ENCODE measurements at regions not wholly inside any gene's neighbourhood (a gene's known extent, or its start where the extent isn't known, plus 50 kb on each side); places are given as distances from the start of the nearest gene placed in this dataset.

GRCh38 chr5:43780586-43780985 lies 177.6 kb downstream of the NNT start:
- Histone ChIP-seq H3K9ac (ENCODE audit: insufficient read depth in 1 of 2, low read depth in 2 of 2, low read length in 2 of 2) (no peak overlapping the region), H3K27me3 (ENCODE audit: control insufficient read depth in 2 of 2, insufficient read depth in 2 of 2, low read length in 2 of 2) (no peaks in the 10 kb centered on the region), H3K4me3 (no peak overlapping the region), H3K27ac (ENCODE audit: extremely low read depth, low read depth, low read length) (no peak overlapping the region), H3K4me1 (replicated peaks in 1 of 2; ENCODE audit: control insufficient read depth in 2 of 2, insufficient read depth in 2 of 2, low read length in 2 of 2) (no peaks in the 10 kb centered on the region), H4K20me1 (replicated peaks; ENCODE audit: control insufficient read depth, insufficient read depth, low read length) (no peaks in the 10 kb centered on the region), H2AFZ (ENCODE audit: low read depth, low read length) (no peak overlapping the region), H3K9me1 (ENCODE audit: control insufficient read depth, insufficient read depth, low read length) (no peaks in the 10 kb centered on the region), H3K36me3 (ENCODE audit: control insufficient read depth, insufficient read depth, low read length) (no peaks in the 10 kb centered on the region), H3K4me2 (ENCODE audit: insufficient read depth, low read length) (no peak overlapping the region), H3K79me2 (ENCODE audit: control insufficient read depth, insufficient read depth, low read length) (no peaks in the 10 kb centered on the region), H3K9me3 (replicated peaks; ENCODE audit: control insufficient read depth, insufficient read depth, low read depth, low read length) (no peaks in the 10 kb centered on the region)
- ATAC-seq (no peak), FAIRE-seq (no peak), DNase-seq (ENCODE audit: extremely low read depth in 1 of 4, low spot score in 3 of 4) (no peak)
- in situ Hi-C loops (cut with MboI), result no loop called here
- WGBS (ENCODE audit: insufficient coverage, low coverage, missing lambda C conversion rate), result 4% methylated on average over 1 of the region's 1 CpG
- intact Hi-C loops (cut with micrococcal nuclease), result no loop called here
- CTCF ChIA-PET (ENCODE audit: low intra/inter-chr PET ratio), result no interaction called here
- POLR2A ChIA-PET, result no interaction called here
- no peak for TF ChIP-seq TGIF2 (CRISPR knock-in tag; IDR thresholded peaks at IDR 0.05)
- no peak for TF ChIP-seq ZBTB34 (CRISPR knock-in tag; IDR thresholded peaks at IDR 0.05)
- TF ChIP-seq ZNF280A (IDR thresholded peaks at IDR 0.05; ENCODE audit: low read depth, partially characterized antibody), result no peak
- TF ChIP-seq ARID1B (IDR thresholded peaks at IDR 0.05), result no peak
- TF ChIP-seq HOMEZ (CRISPR knock-in tag; IDR thresholded peaks at IDR 0.05), result no peak
- TF ChIP-seq ZBTB7A (IDR thresholded peaks at IDR 0.05; ENCODE audit: borderline replicate concordance, control insufficient read depth, low read depth, low read length), result no peak
- no peak for TF ChIP-seq RBM17 (IDR thresholded peaks at IDR 0.05; ENCODE audit: borderline replicate concordance, low read depth, low read length)
- TF ChIP-seq HDAC3 (IDR thresholded peaks at IDR 0.05; ENCODE audit: borderline replicate concordance, partially characterized antibody), result no peak
- no peak for TF ChIP-seq MYBL2 (IDR thresholded peaks at IDR 0.05; ENCODE audit: low read depth)
- TF ChIP-seq MYBL2 (CRISPR knock-in tag; IDR thresholded peaks at IDR 0.05; ENCODE audit: borderline replicate concordance), result no peak
- BruUV-seq (replicated peaks), result no TSS peak
